Lung (tissue), 11 donors: ENCODE measurements at regions not wholly inside any gene's neighbourhood (a gene's known extent, or its start where the extent isn't known, plus 50 kb on each side); places are given as distances from the start of the nearest gene placed in this dataset.

Experiments used
- ATAC-seq: fragments of 200-7000 bp; cut with Tn5 transposase; one replicate; pipeline ENCODE4 v1.9.1; 2020; ENCODE audit warnings: moderate number of reproducible peaks; ENCODE audit not compliant: insufficient read depth, low FRiP score
- DNase-seq, 3 donors: peaks; one replicate each; pipeline ENCODE4 v3.0.0-alpha.2; 2013 to 2017
- H3K27ac ChIP-seq, 2 donors: one replicate each; pipeline ENCODE4 v1.5.1; 2013; ENCODE audit warnings: mild to moderate bottlenecking in 2 of 2, moderate library complexity in 2 of 2, control low read depth in 1 of 2, inconsistent platforms in 1 of 2, low read depth in 1 of 2, low read length in 1 of 2
- H3K27me3 ChIP-seq, 3 donors: one replicate each; pipeline ENCODE4 v1.5.1; 2013; ENCODE audit warnings: low read length in 2 of 3; ENCODE audit not compliant: control insufficient read depth in 3 of 3, insufficient read depth in 3 of 3
- H3K36me3 ChIP-seq, 4 donors: one replicate each; pipeline ENCODE4 v1.5.1; 2013; ENCODE audit warnings: low read length in 4 of 4, mild to moderate bottlenecking in 1 of 4, moderate library complexity in 1 of 4; ENCODE audit not compliant: control insufficient read depth in 4 of 4, insufficient read depth in 4 of 4
- H3K4me1 ChIP-seq, 5 donors: one replicate each; pipeline ENCODE4 v1.5.1; 2013; ENCODE audit warnings: low read length in 5 of 5, mild to moderate bottlenecking in 2 of 5, moderate library complexity in 1 of 5; ENCODE audit not compliant: control insufficient read depth in 5 of 5, insufficient read depth in 5 of 5
- H3K4me3 ChIP-seq: one replicate; pipeline ENCODE4 v1.5.1; 2013; ENCODE audit warnings: mild to moderate bottlenecking, control low read depth, moderate library complexity
- H3K9ac ChIP-seq, 2 donors: one replicate each; pipeline ENCODE4 v1.5.1; 2013; ENCODE audit warnings: low read length in 2 of 2, control low read depth in 1 of 2; ENCODE audit not compliant: insufficient read depth in 1 of 2
- H3K9me3 ChIP-seq, 4 donors: one replicate each; pipeline ENCODE4 v1.5.1; 2013; ENCODE audit warnings: low read length in 3 of 4, mild to moderate bottlenecking in 1 of 4, moderate library complexity in 1 of 4; ENCODE audit not compliant: control insufficient read depth in 4 of 4, insufficient read depth in 3 of 4
- CTCF ChIP-seq: IDR thresholded peaks from 2 replicates; pipeline ENCODE4 v1.5.1; 2012; ENCODE audit warnings: mild to moderate bottlenecking; ENCODE audit errors: control extremely low read depth, extremely low read depth
- WGBS, 2 donors: extraction: QIAGEN DNeasy Blood & Tissue Kit; methylation state at CpG; one replicate each; pipeline ENCODE4 v1.1.7; 2013; 5-methylcytosine and 5-hydroxymethylcytosine counted together
- donor health status: control.
- donor health status: control.
- donor health status: Bipolar disorder and iron deficiency.
- donor health status: healthy.
- donor health status: DM: yes; HTN: yes; CAD: no.

DNA sequence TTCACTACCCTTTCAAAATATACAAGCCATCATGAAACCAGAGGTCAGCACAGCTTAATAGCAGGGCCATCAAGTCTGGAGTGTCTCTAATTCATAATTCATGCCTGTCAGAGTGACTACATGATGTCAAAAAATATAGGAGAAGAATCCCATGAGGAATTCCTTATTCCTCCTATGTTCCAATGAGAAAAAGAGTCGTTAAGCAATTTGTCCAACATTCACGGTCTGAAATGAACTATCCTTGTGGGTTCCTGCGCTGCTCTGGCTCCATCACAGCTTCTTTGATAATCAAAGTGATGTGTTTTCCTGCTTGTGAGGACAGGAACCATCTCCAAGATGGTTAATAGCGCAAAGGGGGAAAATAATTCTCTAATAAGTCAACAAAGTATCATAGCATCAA lies 560.4 kb upstream of the KLHL29 start:
- TF ChIP-seq CTCF: no peak
- Histone ChIP-seq H3K9ac (no peak overlapping the region), H3K4me3 (no peak overlapping the region), H3K27me3 (no peaks in the 10 kb centered on the region), H3K4me1 (no peaks in the 10 kb centered on the region), H3K9me3 (peaks cover 0 to 3% (median 0%) of the 10 kb centered on the region in 4 donors), H3K36me3 (no peaks in the 10 kb centered on the region), H3K27ac (no peak overlapping the region)
- ATAC-seq (no peak), DNase-seq (no peak)
- 81 to 88% methylated on average over 4 of the region's 4 CpGs for WGBS, 2 donors

DNA sequence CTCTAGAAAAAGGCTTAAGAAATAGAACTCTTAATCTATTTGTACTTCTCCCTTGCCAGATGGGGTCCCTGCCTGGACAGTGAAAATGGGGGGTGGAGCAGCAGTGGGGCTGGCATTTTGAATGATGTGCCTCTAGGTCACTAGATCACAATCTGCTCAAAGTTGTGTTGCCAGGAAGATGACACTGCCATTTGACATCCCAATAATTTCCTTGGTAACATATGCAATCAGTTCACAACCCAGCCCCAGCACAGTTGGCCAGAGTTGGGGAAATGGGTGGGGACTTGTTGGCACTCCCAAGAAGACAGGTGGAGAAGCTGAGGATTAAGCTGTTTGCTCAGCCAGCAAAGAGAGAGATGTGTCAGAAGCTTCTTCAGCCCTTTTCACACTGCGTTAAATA lies 558.3 kb upstream of the KLHL29 start:
- ATAC-seq (no peak), DNase-seq (no peak)
- H3K4me1 ChIP-seq: no peaks in the 10 kb centered on the region
- WGBS, 2 donors: 42 to 93% methylated on average over 1 of the region's 1 CpG
- no peak for TF ChIP-seq CTCF
- no peak overlapping the region for H3K27ac ChIP-seq
- H3K9ac ChIP-seq: no peak overlapping the region
- H3K27me3 ChIP-seq: no peaks in the 10 kb centered on the region
- H3K4me3 ChIP-seq: no peak overlapping the region
- no peaks in the 10 kb centered on the region for H3K36me3 ChIP-seq
- peaks cover 0 to 3% (median 0%) of the 10 kb centered on the region in 4 donors for H3K9me3 ChIP-seq

- Histone ChIP-seq H3K9ac (no peak overlapping the region), H3K9me3 (peaks cover 0 to 3% (median 0%) of the 10 kb centered on the region in 4 donors), H3K4me1 (no peaks in the 10 kb centered on the region), H3K36me3 (no peaks in the 10 kb centered on the region), H3K27ac (no peak overlapping the region), H3K27me3 (no peaks in the 10 kb centered on the region), H3K4me3 (no peak overlapping the region)
- WGBS, 2 donors: 81 to 86% methylated on average over 5 of the region's 5 CpGs
- ATAC-seq: no peak
- no peak for TF ChIP-seq CTCF
- no peak for DNase-seq
Observed at GRCh38 chr2:22829791-22830190, 555.2 kb upstream of the KLHL29 start.

- no peak for ATAC-seq
- no peak for DNase-seq
- Histone ChIP-seq H3K27ac (no peak overlapping the region), H3K4me3 (no peak overlapping the region), H3K9ac (no peak overlapping the region), H3K27me3 (no peaks in the 10 kb centered on the region), H3K9me3 (no peaks in the 10 kb centered on the region), H3K36me3 (no peaks in the 10 kb centered on the region), H3K4me1 (no peaks in the 10 kb centered on the region)
- no peak for TF ChIP-seq CTCF
- WGBS, 2 donors: 89 to 90% methylated on average over 2 of the region's 2 CpGs
Observed at GRCh38 chr2:22832196-22832595, 552.8 kb upstream of the KLHL29 start.
